T-helper 2 cell treated with Interferon-gamma antibody and Interleukin-4, amounts not matched to agents 5 μg/mL and 100 μg/mL, for 36 hours (primary cell): ENCODE measurements at regions not wholly inside any gene's neighbourhood (a gene's known extent, or its start where the extent isn't known, plus 50 kb on each side); places are given as distances from the start of the nearest gene placed in this dataset.
"Not testable (repeated sequence)": the region's sequence is repeated elsewhere in the genome, so short reads cannot be mapped to it uniquely, and the experiment has no call there.

ENCODE experiments used
- DNase-seq: peaks from one replicate; pipeline ENCODE4 v3.0.0; 2021; ENCODE audit warnings: low spot score
- H3K27ac Mint-ChIP-seq: one replicate; pipeline ENCODE4 v1.8.0; 2021; ENCODE audit warnings: mild to moderate bottlenecking, mixed read lengths
- H3K27me3 Mint-ChIP-seq: one replicate; pipeline ENCODE4 v1.8.0; 2021; ENCODE audit warnings: low read depth, mixed read lengths
- H3K36me3 Mint-ChIP-seq: one replicate; pipeline ENCODE4 v1.8.0; 2021; ENCODE audit warnings: low read depth, mixed read lengths
- H3K4me1 Mint-ChIP-seq: one replicate; pipeline ENCODE4 v1.8.0; 2021; ENCODE audit warnings: low read depth, mixed read lengths
- H3K4me3 Mint-ChIP-seq: one replicate; pipeline ENCODE4 v1.8.0; 2022; ENCODE audit warnings: mild to moderate bottlenecking, moderate library complexity, mixed read lengths
- H3K9me3 Mint-ChIP-seq: one replicate; pipeline ENCODE4 v1.8.0; 2021; ENCODE audit warnings: mixed read lengths

DNA sequence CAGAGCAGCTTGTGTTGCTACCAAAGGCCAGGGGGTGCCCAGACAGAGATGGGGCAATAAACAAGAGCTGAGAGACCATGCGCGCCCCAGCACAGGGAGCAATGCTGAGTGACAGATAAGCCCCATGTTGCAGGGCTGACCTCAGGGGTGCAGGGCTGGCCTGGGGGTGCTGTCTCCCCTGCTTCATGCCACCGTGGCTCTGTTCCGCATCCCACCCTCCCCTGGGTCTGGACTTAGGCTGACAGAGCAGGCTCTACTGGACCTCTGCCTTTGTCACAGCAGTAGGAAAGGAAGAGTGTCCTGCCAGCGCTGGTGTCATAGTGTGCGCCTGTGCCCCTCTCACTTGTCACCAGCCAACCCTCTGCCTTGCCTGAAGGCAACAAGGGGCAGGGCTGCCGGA, 67.4 kb upstream of the IQSEC1 start:
- H3K9me3 Mint-ChIP-seq, result no peaks in the 10 kb centered on the region
- H3K36me3 Mint-ChIP-seq, result no peaks in the 10 kb centered on the region
- no peak overlapping the region for H3K4me3 Mint-ChIP-seq
- H3K27me3 Mint-ChIP-seq, result no peaks in the 10 kb centered on the region
- no peak overlapping the region for H3K27ac Mint-ChIP-seq
- no peaks in the 10 kb centered on the region for H3K4me1 Mint-ChIP-seq
- no peak for DNase-seq

DNA sequence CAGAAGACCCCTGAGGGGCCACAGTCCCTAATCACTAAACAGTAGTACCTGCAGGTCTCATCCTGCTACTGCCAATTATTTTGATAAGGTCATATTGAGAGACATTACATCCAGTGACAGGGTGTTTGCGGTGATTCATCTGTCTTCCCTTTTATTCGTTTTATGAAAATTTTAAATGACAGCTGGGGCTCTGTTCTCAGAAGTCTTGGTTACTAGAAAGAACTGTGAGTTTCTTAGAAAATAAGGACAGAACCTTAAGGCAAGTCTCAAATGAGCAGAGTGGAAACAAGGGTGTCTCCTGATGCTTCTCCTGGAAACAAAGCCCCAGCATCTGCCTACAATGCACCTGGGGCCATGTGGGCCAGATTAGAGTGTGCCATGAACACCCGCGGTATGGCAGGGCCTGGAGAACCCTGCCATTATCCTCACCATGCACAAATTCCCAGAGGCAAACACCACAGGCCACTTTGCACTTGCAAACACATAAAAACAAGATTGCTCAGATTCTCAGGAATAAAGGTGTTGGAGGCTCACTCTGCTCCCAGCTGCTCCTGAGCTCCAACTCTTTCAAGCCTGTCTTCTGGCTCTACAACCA, 66.3 kb upstream of the IQSEC1 start:
- Mint-ChIP-seq H3K9me3 (no peaks in the 10 kb centered on the region), H3K4me3 (no peak overlapping the region), H3K4me1 (no peaks in the 10 kb centered on the region), H3K27ac (no peak overlapping the region), H3K27me3 (no peaks in the 10 kb centered on the region), H3K36me3 (no peaks in the 10 kb centered on the region)
- no peak for DNase-seq

DNA sequence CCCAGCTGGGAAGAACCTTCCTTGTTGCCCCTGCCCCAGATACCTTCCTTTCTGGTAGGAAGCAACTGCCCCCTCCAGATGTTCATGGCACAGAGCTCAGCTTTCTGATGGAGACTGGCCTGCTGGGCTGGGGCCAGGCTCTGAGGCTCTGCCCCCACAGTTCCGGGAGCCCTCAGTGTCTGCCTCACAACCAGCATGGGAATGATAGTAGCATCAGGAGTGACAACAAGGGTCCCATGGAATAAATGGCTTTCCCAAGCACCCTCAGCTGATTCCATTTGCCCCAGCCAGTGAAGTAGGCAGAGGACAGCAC, 65.6 kb upstream of the IQSEC1 start:
- no peaks in the 10 kb centered on the region for H3K4me1 Mint-ChIP-seq
- no peaks in the 10 kb centered on the region for H3K27me3 Mint-ChIP-seq
- H3K36me3 Mint-ChIP-seq, result no peaks in the 10 kb centered on the region
- no peaks in the 10 kb centered on the region for H3K9me3 Mint-ChIP-seq
- no peak for DNase-seq
- H3K27ac Mint-ChIP-seq, result no peak overlapping the region
- no peak overlapping the region for H3K4me3 Mint-ChIP-seq

DNA sequence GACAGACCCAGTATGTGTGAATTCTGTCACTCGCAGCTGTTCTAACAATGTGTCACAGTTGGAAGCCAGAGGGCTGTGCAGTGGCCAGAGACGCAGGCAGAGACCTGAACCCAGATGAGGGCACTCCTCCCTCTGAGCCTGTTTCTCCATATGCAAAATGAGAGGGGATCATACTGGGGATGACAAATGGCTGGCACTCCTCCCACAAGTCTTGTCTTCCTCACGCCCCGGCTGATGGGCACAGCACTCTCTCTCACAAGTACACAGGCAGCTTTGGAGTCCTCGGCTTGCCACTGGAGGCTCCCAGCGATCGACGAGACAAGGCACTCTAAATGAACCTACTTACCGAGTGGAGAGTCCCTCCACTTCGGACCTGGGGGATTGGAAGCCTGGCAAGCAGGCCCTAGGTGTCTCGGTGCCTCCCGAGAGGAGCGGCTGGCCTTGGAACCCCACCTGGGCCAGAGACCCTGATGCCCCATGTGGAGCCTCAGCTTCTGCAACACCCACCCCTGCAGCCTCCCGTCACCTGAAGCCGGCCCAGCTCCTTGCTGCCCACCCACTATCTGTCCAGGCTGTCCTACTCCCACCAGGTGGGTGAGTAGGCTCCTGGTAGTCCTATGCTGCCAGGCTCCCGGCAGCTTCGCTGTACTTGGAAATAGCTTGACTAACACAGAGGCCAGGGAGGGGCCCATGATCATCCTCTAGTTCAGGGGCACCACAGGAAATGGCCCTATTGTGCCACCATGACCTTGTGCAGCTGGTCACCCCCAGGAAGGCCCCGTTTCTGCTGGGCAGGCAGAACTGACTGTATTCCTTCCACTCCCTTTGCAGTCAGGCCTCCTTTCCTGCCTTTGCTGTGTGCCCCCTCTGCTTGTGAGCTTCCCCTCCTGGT, 65.0 kb upstream of the IQSEC1 start:
- Mint-ChIP-seq H3K4me3 (no peak overlapping the region), H3K27ac (no peak overlapping the region), H3K36me3 (no peaks in the 10 kb centered on the region)

DNA sequence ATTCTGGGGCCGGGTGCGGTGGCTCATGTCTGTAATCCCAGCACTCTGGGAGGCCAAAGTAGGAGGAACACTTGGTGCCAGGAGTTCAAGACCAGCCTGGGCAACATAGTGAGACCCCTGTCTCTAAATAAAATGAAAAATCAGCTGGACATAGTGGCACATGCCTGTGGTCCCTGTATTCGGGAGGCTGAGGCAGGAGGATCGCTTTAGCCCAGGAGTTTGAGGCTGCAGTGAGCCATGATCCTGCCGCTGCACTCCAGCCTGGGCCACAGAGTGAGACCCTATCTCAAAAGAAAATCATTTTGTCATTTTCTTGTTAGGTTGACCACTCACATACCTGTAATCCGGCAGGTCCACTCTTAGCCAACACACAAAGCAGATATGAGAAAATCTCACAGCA, 63.6 kb upstream of the IQSEC1 start:
- DNase-seq, H3K4me3 Mint-ChIP-seq, H3K27me3 Mint-ChIP-seq, H3K9me3 Mint-ChIP-seq, H3K4me1 Mint-ChIP-seq, H3K36me3 Mint-ChIP-seq, H3K27ac Mint-ChIP-seq: not testable (repeated sequence)

More for the DNA sequence above, 65.0 kb upstream of the IQSEC1 start:
- no peaks in the 10 kb centered on the region for H3K27me3 Mint-ChIP-seq
- H3K4me1 Mint-ChIP-seq, result no peaks in the 10 kb centered on the region
- no peaks in the 10 kb centered on the region for H3K9me3 Mint-ChIP-seq
- no peak for DNase-seq

DNA sequence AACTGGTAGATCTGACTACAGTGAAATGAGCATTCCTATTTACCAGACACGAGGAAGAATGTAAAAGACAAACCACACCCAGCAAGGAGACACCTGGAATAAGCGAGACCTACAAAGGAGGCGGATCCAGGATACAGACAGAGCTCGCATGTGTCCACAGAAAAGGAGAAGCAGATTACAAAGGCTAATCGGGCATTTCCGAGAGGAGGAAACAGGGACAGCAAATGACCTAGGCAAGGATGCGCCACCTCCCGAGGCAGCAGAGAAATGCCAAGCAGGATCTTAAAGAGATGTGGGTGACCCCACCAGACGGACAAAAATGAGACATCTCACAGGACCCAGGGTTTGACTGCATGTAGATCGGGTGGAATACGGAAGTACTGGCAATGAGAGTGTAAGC, 63.2 kb upstream of the IQSEC1 start:
- H3K9me3 Mint-ChIP-seq, result no peaks in the 10 kb centered on the region
- H3K36me3 Mint-ChIP-seq, result no peaks in the 10 kb centered on the region
- DNase-seq, result no peak
- H3K27ac Mint-ChIP-seq, result no peak overlapping the region
- H3K4me3 Mint-ChIP-seq, result no peak overlapping the region
- H3K4me1 Mint-ChIP-seq, result no peaks in the 10 kb centered on the region
- peaks cover 3% of the 10 kb centered on the region for H3K27me3 Mint-ChIP-seq

DNA sequence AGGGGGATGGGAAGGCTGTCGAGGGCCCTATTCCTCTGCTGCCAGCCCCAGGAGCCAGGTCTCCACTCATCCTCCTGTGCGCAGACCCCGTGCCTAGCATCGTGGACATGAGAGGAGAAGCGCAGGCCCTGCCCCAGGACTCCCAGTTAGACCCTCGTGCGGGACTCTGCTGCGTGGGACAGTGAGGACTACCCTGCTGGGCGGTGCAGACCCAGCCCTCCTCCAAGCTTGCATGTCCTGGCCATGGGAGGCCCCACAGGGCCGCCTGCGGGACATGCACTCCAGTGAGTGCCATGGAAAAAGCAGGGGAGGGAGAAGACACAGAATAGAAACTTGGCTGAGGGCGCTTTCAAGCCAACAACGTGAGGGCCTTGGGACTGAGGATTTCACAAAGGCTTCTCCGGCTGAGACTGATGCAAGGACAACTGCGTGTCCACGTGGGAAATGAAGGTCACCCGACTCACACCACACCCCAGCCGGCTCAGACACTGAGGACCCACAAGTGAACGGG, 62.6 kb upstream of the IQSEC1 start:
- Mint-ChIP-seq H3K9me3 (no peaks in the 10 kb centered on the region), H3K36me3 (no peaks in the 10 kb centered on the region), H3K27ac (no peak overlapping the region), H3K4me1 (no peaks in the 10 kb centered on the region), H3K27me3 (peaks cover 3% of the 10 kb centered on the region), H3K4me3 (no peak overlapping the region)
- DNase-seq, result no peak

DNA sequence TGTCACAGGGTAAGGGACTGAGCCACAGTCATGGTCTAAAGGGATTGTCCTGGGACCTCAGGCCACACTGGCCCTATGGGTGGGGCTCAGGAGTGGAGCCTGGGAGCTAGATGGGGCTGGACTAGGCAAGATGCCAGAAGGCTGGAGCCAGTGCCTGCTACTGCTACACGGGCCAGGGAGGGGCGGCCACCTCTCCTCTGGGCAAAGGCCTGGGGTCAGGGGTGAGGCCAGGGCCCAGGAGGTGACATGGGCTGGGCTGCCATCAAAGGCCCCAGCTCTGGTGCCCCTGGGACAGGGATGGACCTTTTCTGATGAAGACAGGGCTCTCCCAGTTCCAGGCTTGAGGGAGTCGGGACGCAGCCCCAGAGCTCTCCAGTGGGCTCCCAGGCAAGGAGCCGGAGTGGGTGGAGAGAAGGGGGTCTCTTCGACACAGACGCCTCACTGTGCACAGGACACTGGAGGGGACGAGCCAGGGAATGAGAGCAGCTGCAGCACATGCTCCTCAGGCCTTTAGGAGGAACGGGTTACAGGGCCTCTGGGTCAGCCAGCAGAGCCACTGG, 62.1 kb upstream of the IQSEC1 start:
- peaks cover 5% of the 10 kb centered on the region for H3K27me3 Mint-ChIP-seq
- H3K36me3 Mint-ChIP-seq, result no peaks in the 10 kb centered on the region
- no peak for DNase-seq
- no peaks in the 10 kb centered on the region for H3K4me1 Mint-ChIP-seq
- no peaks in the 10 kb centered on the region for H3K9me3 Mint-ChIP-seq
- H3K27ac Mint-ChIP-seq, result no peak overlapping the region
- H3K4me3 Mint-ChIP-seq, result no peak overlapping the region

DNA sequence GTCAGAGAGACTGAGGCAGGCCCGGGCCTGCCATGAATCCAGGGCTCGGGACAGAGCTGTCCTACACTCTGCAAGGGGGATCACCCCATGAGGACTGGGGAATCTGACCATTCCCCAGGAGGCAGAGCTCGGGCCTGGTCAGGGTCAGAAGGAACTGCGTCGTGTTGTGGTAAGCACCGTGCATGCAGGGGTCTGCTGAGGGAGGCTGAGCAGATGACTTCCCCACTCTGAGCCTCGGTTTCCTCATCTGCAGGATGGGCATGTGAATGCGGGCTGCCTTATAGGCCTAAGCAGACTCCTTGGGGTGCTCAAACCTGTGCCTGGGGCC, 61.6 kb upstream of the IQSEC1 start:
- Mint-ChIP-seq H3K36me3 (no peaks in the 10 kb centered on the region), H3K4me3 (no peak overlapping the region), H3K27me3 (peaks cover 5% of the 10 kb centered on the region), H3K4me1 (no peaks in the 10 kb centered on the region), H3K9me3 (no peaks in the 10 kb centered on the region), H3K27ac (no peak overlapping the region)
- DNase-seq, result no peak

DNA sequence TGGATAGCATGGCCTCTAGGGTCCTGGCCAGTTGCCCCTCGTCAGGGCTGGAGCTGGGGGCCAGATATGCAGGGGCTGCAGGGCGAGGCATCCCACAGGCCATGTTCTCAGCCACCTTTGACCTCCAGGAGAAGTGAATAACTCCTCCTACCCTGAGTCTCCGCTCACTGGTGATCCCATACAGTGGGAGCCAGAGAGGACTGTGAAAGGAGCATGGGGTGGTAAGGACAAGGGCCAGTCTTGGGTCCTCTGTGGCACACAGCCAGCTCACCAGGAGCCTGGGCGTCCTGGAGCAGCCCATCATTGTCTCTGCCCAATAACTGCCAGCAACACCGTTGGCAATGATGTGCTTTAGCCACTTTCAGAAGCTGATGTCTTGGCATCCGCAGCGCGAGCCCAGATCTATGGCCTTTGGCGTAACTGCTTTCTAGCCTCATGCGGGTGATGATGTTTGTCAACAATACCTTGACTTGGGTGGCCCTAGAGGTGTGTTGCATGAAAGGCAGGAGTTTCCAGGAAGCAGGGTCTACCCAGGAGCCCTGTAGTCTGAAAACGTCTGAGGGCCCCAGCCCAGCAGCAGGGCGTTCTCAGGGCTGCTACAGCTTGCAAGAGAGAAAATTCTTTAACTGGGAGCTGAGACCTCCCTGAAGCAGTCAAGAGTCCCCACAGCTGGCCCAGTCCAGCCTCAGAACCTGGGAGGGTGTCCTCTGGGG, 61.1 kb upstream of the IQSEC1 start:
- no peaks in the 10 kb centered on the region for H3K9me3 Mint-ChIP-seq
- H3K36me3 Mint-ChIP-seq, result no peaks in the 10 kb centered on the region
- no peaks in the 10 kb centered on the region for H3K4me1 Mint-ChIP-seq
- DNase-seq, result no peak
- peaks cover 5% of the 10 kb centered on the region for H3K27me3 Mint-ChIP-seq
- H3K4me3 Mint-ChIP-seq, result no peak overlapping the region
- H3K27ac Mint-ChIP-seq, result no peak overlapping the region

DNA sequence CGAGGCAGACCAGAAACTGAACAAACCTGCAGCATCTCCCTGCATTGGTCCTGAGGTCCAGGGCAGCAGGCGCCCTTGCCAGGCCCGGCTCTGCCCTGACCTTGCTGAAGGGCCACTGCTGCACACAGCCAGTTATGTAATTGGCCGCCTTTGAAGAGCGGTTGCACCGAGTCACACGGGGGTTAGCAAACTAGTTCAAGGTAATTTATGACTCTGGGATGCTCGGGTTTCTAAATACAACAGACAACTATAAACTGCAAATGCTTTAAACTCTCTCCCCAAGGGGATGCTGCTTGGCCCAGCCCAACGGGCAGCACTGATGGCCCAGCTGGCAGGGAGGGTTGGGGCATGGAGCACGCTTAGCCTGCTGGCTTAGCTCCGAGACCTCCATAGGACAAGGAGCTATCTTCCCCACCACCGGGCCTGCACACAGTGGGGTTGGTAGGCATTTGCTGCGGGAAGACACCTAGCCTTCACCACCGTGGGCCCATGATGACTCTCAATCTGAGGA, 60.3 kb upstream of the IQSEC1 start:
- Mint-ChIP-seq H3K36me3 (no peaks in the 10 kb centered on the region), H3K27ac (no peak overlapping the region), H3K27me3 (peaks cover 5% of the 10 kb centered on the region), H3K4me1 (no peaks in the 10 kb centered on the region), H3K4me3 (no peak overlapping the region), H3K9me3 (no peaks in the 10 kb centered on the region)
- no peak for DNase-seq

DNA sequence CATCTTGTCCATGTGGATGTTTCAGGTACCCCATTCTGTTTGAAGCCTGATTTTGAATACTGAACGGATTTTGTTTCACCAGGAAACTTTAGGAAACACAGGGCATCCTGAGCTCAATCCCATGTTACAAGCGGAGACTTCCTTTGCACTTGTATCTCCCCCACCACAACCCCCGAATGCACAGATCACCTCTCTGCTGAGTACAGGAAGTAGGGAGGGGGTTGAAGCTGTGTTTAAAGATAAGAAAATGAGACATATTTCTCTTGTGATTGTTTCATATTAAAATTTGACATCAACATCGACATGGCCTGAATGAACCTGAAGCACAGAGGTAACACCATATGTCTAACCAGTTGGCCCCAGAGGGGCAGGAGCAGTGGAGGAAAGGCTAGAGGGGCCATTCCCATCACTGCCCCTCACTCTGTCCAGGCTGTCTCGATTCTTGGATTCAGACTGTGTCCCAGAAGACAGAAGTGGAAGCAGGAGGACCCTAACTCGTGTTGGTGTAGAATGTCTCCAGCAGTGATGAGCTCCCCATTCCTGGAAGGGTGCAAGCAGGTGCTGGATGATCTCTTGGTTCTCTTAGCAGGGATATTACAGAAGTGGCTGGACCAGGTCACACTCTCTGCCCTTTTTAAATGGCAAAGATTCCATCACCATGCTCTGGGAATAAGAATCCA, 59.6 kb upstream of the IQSEC1 start:
- H3K4me3 Mint-ChIP-seq, result no peak overlapping the region

DNA sequence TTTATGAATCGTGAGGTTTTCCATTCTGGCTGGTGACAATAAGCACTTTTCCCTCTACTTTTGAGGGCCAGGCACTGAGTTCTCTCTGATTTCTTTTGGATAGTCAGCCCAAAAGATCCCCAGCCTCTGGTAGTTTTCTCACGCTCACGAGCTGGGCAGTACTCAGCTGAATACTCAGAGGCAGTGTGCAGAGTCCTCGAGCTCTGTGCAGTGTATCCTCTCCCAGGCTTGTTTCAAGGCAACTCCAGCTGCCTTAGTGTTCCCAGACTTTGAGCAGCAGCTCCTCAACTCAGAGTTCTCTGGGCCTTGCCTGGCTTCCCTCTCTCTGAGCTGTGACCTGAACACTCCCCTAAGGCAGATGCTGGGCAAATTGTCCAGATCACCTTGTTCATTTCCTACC, 59.1 kb upstream of the IQSEC1 start:
- Mint-ChIP-seq H3K9me3 (no peaks in the 10 kb centered on the region), H3K27ac (no peak overlapping the region), H3K27me3 (peaks cover 9% of the 10 kb centered on the region), H3K4me3 (no peak overlapping the region), H3K4me1 (no peaks in the 10 kb centered on the region), H3K36me3 (no peaks in the 10 kb centered on the region)
- DNase-seq, result no peak

More for the DNA sequence above, 59.6 kb upstream of the IQSEC1 start:
- H3K4me1 Mint-ChIP-seq, result no peaks in the 10 kb centered on the region
- H3K27ac Mint-ChIP-seq, result no peak overlapping the region
- no peaks in the 10 kb centered on the region for H3K36me3 Mint-ChIP-seq
- H3K27me3 Mint-ChIP-seq, result peaks cover 8% of the 10 kb centered on the region
- H3K9me3 Mint-ChIP-seq, result no peaks in the 10 kb centered on the region
- DNase-seq, result no peak
